Stomach (tissue), 4 donors: ENCODE measurements at regions not wholly inside any gene's neighbourhood (a gene's known extent, or its start where the extent isn't known, plus 50 kb on each side); places are given as distances from the start of the nearest gene placed in this dataset.

Source experiments
- POLR2A ChIP-seq, 4 donors: fragments of 450-650 bp; IDR thresholded peaks; one replicate each; pipeline ENCODE4 v1.6.1; 2016; ENCODE audit warnings: antibody characterized with exemption in 4 of 4, control low read depth in 2 of 4, mild to moderate bottlenecking in 1 of 4, moderate library complexity in 1 of 4
- POLR2AphosphoS5 ChIP-seq, 3 donors: sonication (generic); formaldehyde crosslinking; IDR thresholded peaks; one replicate each; pipeline ENCODE4 v1.6.1; 2016; ENCODE audit warnings: antibody characterized with exemption in 3 of 3
- TF ChIP-seq, protein P1 (sequence below), 7 experiments: fragments of 450-650 bp in 4 of 7; fragments of 200-600 bp in 3 of 7; sonication (generic) in 3 of 7; IDR thresholded peaks; one replicate each; pipeline ENCODE4 v1.5.1; 2016 to 2019; ENCODE audit warnings: antibody characterized with exemption in 7 of 7, control low read depth in 2 of 7, mild to moderate bottlenecking in 1 of 7

DNA sequence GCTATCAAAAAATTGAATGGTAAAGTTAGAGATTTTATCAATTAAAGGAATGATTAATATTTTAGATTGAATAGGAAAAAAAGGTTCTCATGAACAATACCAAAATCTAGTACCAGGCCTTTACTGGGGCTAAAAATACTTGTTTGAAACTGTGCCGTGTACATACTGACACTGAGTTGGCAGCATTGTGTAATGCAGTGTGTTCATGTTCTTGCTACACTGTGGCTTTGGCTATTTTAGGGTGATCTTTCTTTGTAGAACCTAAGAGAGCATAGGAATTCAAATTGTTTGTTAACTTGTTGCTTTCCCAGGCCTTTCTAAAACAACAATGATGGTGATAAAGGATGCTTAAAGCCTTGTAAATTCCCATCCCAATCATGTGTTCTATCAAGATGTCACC lies 80.9 kb downstream of the KIF4B start:
- TF ChIP-seq, protein P1, sequence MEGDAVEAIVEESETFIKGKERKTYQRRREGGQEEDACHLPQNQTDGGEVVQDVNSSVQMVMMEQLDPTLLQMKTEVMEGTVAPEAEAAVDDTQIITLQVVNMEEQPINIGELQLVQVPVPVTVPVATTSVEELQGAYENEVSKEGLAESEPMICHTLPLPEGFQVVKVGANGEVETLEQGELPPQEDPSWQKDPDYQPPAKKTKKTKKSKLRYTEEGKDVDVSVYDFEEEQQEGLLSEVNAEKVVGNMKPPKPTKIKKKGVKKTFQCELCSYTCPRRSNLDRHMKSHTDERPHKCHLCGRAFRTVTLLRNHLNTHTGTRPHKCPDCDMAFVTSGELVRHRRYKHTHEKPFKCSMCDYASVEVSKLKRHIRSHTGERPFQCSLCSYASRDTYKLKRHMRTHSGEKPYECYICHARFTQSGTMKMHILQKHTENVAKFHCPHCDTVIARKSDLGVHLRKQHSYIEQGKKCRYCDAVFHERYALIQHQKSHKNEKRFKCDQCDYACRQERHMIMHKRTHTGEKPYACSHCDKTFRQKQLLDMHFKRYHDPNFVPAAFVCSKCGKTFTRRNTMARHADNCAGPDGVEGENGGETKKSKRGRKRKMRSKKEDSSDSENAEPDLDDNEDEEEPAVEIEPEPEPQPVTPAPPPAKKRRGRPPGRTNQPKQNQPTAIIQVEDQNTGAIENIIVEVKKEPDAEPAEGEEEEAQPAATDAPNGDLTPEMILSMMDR (IDR thresholded peaks at IDR 0.05) = no peak
- TF ChIP-seq POLR2A (IDR thresholded peaks at IDR 0.05) (no peak), POLR2AphosphoS5 (IDR thresholded peaks at IDR 0.05) (no peak)
